ENCODE measurements at regions not wholly inside any gene's neighbourhood (a gene's known extent, or its start where the extent isn't known, plus 50 kb on each side); places are given as distances from the start of the nearest gene placed in this dataset.

DNA sequence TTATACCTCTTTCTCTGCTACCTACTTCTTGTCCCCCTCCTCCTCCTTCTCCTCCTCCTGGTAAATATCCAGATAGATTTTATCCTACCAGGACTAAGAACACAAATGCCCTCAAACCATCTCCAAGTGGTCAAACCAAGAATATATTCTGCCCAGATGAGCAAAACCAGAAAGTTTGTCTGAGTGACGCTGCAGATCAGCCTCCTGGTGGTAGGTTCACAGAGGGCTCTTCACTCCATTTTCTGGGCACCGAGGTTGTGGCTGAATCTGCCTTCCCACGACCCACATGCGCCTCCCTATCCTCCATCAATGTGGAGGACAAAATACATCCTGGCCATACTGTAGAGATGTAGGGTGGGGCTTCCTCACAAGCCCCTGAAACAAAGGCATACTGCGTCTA is 543.6 kb downstream of the MN1 start:
- H3K9me3 ChIP-seq: peaks cover 11 to 19% (median 14%) of the 10 kb centered on the region in 4 donors
- TF ChIP-seq EP300 (IDR thresholded peaks at IDR 0.05): no peak
- TF ChIP-seq POLR2AphosphoS5 (IDR thresholded peaks at IDR 0.05): no peak
- no peak for TF ChIP-seq POLR2A (IDR thresholded peaks at IDR 0.05)
- TF ChIP-seq CTCF (IDR thresholded peaks at IDR 0.05): no peak
- no peak for DNase-seq
- no peaks in the 10 kb centered on the region for H3K36me3 ChIP-seq
- intact Hi-C loops (cut with DNase I; ENCODE audit: low total_unique reads): no loop called here
- no peaks in the 10 kb centered on the region for H3K4me1 ChIP-seq
- H3K27me3 ChIP-seq: peaks cover 0 to 9% (median 0%) of the 10 kb centered on the region in 3 donors
- WGBS, 5 donors: 70 to 79% (median 73%) methylated on average over 5 of the region's 5 CpGs
- H3K27ac ChIP-seq: no peak overlapping the region
- no peak overlapping the region for H3K4me3 ChIP-seq

GRCh38 chr22:27258616-27259172 is 542.9 kb downstream of the MN1 start:
- no peak for DNase-seq
- 55 to 78% (median 65%) methylated on average over 8 to 9 of the region's 9 CpGs for WGBS, 5 donors
- H3K9me3 ChIP-seq: peaks cover 11 to 19% (median 14%) of the 10 kb centered on the region in 4 donors
- TF ChIP-seq POLR2AphosphoS5 (IDR thresholded peaks at IDR 0.05) (no peak), POLR2A (IDR thresholded peaks at IDR 0.05) (no peak), CTCF (IDR thresholded peaks at IDR 0.05) (no peak), EP300 (IDR thresholded peaks at IDR 0.05) (no peak)
- intact Hi-C loops (cut with DNase I; ENCODE audit: low total_unique reads): no loop called here
- no peaks in the 10 kb centered on the region for H3K36me3 ChIP-seq
- H3K4me1 ChIP-seq: no peaks in the 10 kb centered on the region
- H3K27me3 ChIP-seq: peaks cover 0 to 9% (median 0%) of the 10 kb centered on the region in 3 donors
- no peak overlapping the region for H3K27ac ChIP-seq
- no peak overlapping the region for H3K4me3 ChIP-seq

DNA sequence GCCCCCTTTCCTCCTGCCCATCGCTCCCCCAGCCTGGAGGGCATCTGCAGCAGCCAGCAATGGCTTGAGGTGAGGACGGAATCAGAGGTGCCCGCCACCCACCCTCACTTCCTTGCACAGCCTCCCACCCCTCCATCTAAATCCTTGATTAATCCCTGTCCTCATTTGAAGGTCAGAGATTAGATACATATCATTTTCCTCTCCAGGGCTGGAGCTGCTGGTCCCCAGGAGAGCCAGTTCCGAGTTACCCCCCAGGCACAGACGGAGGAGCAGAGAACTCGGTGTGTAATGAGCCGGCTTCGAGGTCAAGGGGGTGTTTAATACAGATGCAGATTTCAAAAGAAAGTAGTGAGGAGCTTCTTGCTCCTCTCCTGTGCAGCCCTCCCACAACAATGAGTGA is 542.1 kb downstream of the MN1 start:
- H3K9me3 ChIP-seq: peaks cover 11 to 19% (median 14%) of the 10 kb centered on the region in 4 donors
- DNase-seq: no peak
- H3K4me1 ChIP-seq: no peaks in the 10 kb centered on the region
- H3K4me3 ChIP-seq: no peak overlapping the region
- no peaks in the 10 kb centered on the region for H3K36me3 ChIP-seq
- WGBS, 5 donors: 63 to 77% (median 72%) methylated on average over 8 of the region's 8 CpGs
- no peak overlapping the region for H3K27ac ChIP-seq
- intact Hi-C loops (cut with DNase I; ENCODE audit: low total_unique reads): no loop called here
- H3K27me3 ChIP-seq: peaks cover 0 to 9% (median 0%) of the 10 kb centered on the region in 3 donors
- TF ChIP-seq POLR2A (IDR thresholded peaks at IDR 0.05) (no peak), EP300 (IDR thresholded peaks at IDR 0.05) (no peak), POLR2AphosphoS5 (IDR thresholded peaks at IDR 0.05) (no peak), CTCF (IDR thresholded peaks at IDR 0.05) (no peak)

DNA sequence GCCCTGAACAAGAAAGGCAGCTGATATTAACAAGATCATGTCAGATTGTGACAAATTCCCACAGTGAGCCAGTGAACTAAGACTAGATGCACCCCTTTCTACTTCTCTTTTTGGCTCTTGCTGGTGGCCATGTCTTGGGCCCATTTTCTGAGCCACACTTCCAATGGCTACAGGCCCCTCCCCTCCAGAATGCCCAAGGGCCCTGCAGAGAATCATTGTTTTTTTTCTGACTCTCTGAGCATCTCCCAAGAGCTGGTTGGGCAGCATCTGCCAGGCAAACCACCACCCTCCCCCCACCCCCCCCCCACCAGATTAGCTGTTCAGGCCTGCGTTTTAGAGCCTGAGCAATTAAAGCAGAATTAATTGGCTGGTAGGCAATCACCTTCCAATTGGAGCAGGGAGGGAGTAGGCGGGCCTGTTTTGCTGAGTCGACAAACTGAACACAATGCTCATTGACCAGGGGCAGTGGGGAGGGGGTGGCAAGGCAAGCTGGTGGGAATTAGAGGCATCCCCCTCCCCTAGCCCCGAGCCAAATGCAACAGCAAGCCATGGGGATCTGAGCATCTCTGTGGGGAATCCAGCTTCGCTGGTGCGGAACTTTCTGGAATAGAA is 541.4 kb downstream of the MN1 start:
- 50 to 61% (median 55%) methylated on average over 6 of the region's 6 CpGs for WGBS, 5 donors
- H3K4me1 ChIP-seq: no peaks in the 10 kb centered on the region
- H3K27ac ChIP-seq: no peak overlapping the region
- no peak for TF ChIP-seq POLR2AphosphoS5 (IDR thresholded peaks at IDR 0.05)
- no peak for TF ChIP-seq POLR2A (IDR thresholded peaks at IDR 0.05)
- TF ChIP-seq EP300 (IDR thresholded peaks at IDR 0.05): no peak
- no peak for TF ChIP-seq CTCF (IDR thresholded peaks at IDR 0.05)
- H3K27me3 ChIP-seq: peaks cover 0 to 9% (median 0%) of the 10 kb centered on the region in 3 donors
- no peaks in the 10 kb centered on the region for H3K36me3 ChIP-seq
- peaks cover 8 to 12% (median 9%) of the 10 kb centered on the region in 4 donors for H3K9me3 ChIP-seq
- H3K4me3 ChIP-seq: no peak overlapping the region
- intact Hi-C loops (cut with DNase I; ENCODE audit: low total_unique reads): no loop called here
- DNase-seq: no peak

Data from stomach (tissue), 8 donors.